GM23338 (cell line): ENCODE measurements at regions not wholly inside any gene's neighbourhood (a gene's known extent, or its start where the extent isn't known, plus 50 kb on each side); places are given as distances from the start of the nearest gene placed in this dataset.

Experiments
- CREB1 ChIP-seq: fragments of 250-450 bp; sonication (Bioruptor Pico); IDR thresholded peaks from 2 replicates; pipeline ENCODE4 v1.5.0; 2020; ENCODE audit warnings: low read depth, mild to moderate bottlenecking, moderate library complexity
- EZH2 ChIP-seq: fragments of 200-600 bp; sonication (generic); IDR thresholded peaks from one replicate; pipeline ENCODE4 v1.8.0; 2017; ENCODE audit warnings: antibody characterized with exemption, mild to moderate bottlenecking, low read depth; ENCODE audit not compliant: unreplicated experiment
- TF ChIP-seq, protein P1 (sequence below), 2 experiments: fragments of 200-600 bp in 1 of 2; sonication (generic) in 1 of 2; conservative IDR thresholded peaks; 2 replicates each; pipeline versions ENCODE4 v1.5.1 to v1.6.1; 2016 to 2017; ENCODE audit warnings: antibody characterized with exemption in 2 of 2, low read depth in 2 of 2, mild to moderate bottlenecking in 2 of 2, moderate library complexity in 1 of 2
- TF ChIP-seq, protein P2 (sequence below): IDR thresholded peaks from one replicate; pipeline ENCODE4 v1.6.1; 2018; ENCODE audit warnings: antibody characterized with exemption; ENCODE audit not compliant: unreplicated experiment

DNA sequence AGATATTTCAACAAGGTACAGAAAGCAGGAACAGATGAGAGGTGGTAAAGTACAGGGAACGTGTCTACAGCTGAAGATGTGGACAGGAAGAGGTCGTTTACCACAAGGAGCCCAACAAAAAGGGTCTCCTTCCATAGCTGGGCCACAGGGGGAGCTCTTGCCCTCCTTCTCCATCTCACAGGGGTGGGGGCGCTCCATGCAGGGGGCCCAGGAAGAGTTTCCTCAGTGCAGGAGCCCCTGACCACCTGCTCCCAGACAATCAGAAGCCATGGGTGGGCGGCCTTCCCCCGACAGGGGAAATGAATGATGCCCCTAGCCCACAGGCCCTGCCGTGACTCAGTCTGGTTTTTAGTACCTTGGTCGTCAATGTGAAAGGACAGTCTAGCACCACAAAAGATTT lies 163.6 kb upstream of the ZNF516 start:
- TF ChIP-seq CREB1 (CRISPR knock-in tag): no peak
- TF ChIP-seq, protein P1, sequence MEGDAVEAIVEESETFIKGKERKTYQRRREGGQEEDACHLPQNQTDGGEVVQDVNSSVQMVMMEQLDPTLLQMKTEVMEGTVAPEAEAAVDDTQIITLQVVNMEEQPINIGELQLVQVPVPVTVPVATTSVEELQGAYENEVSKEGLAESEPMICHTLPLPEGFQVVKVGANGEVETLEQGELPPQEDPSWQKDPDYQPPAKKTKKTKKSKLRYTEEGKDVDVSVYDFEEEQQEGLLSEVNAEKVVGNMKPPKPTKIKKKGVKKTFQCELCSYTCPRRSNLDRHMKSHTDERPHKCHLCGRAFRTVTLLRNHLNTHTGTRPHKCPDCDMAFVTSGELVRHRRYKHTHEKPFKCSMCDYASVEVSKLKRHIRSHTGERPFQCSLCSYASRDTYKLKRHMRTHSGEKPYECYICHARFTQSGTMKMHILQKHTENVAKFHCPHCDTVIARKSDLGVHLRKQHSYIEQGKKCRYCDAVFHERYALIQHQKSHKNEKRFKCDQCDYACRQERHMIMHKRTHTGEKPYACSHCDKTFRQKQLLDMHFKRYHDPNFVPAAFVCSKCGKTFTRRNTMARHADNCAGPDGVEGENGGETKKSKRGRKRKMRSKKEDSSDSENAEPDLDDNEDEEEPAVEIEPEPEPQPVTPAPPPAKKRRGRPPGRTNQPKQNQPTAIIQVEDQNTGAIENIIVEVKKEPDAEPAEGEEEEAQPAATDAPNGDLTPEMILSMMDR (conservative IDR thresholded peaks at IDR 0.05; ENCODE audit: low read depth in 2 of 2): peak; percentile 76 to 86
- TF ChIP-seq EZH2: no peak
- TF ChIP-seq, protein P2, sequence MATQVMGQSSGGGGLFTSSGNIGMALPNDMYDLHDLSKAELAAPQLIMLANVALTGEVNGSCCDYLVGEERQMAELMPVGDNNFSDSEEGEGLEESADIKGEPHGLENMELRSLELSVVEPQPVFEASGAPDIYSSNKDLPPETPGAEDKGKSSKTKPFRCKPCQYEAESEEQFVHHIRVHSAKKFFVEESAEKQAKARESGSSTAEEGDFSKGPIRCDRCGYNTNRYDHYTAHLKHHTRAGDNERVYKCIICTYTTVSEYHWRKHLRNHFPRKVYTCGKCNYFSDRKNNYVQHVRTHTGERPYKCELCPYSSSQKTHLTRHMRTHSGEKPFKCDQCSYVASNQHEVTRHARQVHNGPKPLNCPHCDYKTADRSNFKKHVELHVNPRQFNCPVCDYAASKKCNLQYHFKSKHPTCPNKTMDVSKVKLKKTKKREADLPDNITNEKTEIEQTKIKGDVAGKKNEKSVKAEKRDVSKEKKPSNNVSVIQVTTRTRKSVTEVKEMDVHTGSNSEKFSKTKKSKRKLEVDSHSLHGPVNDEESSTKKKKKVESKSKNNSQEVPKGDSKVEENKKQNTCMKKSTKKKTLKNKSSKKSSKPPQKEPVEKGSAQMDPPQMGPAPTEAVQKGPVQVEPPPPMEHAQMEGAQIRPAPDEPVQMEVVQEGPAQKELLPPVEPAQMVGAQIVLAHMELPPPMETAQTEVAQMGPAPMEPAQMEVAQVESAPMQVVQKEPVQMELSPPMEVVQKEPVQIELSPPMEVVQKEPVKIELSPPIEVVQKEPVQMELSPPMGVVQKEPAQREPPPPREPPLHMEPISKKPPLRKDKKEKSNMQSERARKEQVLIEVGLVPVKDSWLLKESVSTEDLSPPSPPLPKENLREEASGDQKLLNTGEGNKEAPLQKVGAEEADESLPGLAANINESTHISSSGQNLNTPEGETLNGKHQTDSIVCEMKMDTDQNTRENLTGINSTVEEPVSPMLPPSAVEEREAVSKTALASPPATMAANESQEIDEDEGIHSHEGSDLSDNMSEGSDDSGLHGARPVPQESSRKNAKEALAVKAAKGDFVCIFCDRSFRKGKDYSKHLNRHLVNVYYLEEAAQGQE: no peak
